NB4 (cell line): ENCODE measurements at regions not wholly inside any gene's neighbourhood (a gene's known extent, or its start where the extent isn't known, plus 50 kb on each side); places are given as distances from the start of the nearest gene placed in this dataset.

Source experiments
- CTCF ChIP-seq: IDR thresholded peaks from one replicate; pipeline ENCODE4 v1.5.1; 2012; ENCODE audit warnings: low read depth, low read length
- MAX ChIP-seq: IDR thresholded peaks from 2 replicates; pipeline ENCODE4 v1.6.1; 2011; ENCODE audit warnings: low read depth, low read length
- MYC ChIP-seq: IDR thresholded peaks from 2 replicates; pipeline ENCODE4 v1.6.1; 2011; ENCODE audit warnings: low read depth, low read length
- POLR2A ChIP-seq: IDR thresholded peaks from 2 replicates; pipeline ENCODE4 v1.6.1; 2011; ENCODE audit warnings: mild to moderate bottlenecking; ENCODE audit not compliant: insufficient read length; ENCODE audit errors: extremely low read depth

- TF ChIP-seq POLR2A (no peak), CTCF (no peak), MAX (no peak), MYC (no peak)
These were observed 293.3 kb upstream of the MKI67 start for GRCh38 chr10:128419466-128420019.
